ENCODE measurements at regions not wholly inside any gene's neighbourhood (a gene's known extent, or its start where the extent isn't known, plus 50 kb on each side); places are given as distances from the start of the nearest gene placed in this dataset.

- TF ChIP-seq CTCF (conservative IDR thresholded peaks at IDR 0.05) (no peak), ZFX (IDR thresholded peaks at IDR 0.05) (no peak)
Measured at GRCh38 chr17:33925649-33926048, 329.4 kb upstream of the CCL2 start.
